GM19395 (cell line): ENCODE measurements at regions not wholly inside any gene's neighbourhood (a gene's known extent, or its start where the extent isn't known, plus 50 kb on each side); places are given as distances from the start of the nearest gene placed in this dataset.
"Not testable (repeated sequence)": the region's sequence is repeated elsewhere in the genome, so short reads cannot be mapped to it uniquely, and the experiment has no call there.

Source experiments
- ATAC-seq: cut with Tn5 transposase; IDR thresholded peaks from one replicate; pipeline ENCODE4 v1.9.1; 2021; ENCODE audit warnings: mild to moderate bottlenecking, moderate library complexity; ENCODE audit not compliant: unreplicated experiment

DNA sequence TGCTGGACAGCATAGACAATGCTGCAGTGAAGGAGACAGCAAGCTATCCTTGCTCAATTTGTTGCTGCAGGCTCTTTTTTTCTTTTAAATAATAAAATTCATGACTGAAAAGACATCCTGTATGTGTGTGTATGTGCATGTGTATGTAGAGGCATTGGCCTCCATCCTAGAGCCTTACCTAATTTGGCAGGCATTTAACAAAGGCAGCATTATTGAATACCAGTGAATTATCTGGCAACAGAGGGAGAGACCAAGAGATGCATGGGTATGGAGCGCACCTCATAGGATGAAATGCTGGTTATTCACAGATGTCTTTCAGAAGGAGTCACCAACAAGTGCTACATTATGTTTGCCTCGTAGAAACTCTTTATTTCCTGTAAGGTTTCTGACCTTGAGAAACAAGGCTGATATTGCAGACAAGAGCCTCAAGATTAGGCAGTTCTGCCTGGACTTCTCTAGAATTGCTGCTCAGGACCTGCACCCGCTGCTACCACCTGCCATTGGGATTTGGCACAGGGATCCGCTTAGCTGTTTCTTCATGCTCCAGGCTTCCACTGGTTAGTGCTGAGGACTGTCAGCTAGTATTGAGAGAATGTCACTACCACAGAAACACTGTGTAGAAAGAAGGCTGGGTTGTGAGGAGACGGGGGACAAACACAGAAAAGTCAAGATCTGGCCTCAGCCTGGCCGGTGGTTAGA lies 247.7 kb upstream of the RFX3 start:
- no peak for ATAC-seq

- ATAC-seq: no peak
Observed at GRCh38 chr9:3769646-3770045, 243.8 kb upstream of the RFX3 start.

GRCh38 chr9:3768712-3769457 lies 243.1 kb upstream of the RFX3 start:
- no peak for ATAC-seq

DNA sequence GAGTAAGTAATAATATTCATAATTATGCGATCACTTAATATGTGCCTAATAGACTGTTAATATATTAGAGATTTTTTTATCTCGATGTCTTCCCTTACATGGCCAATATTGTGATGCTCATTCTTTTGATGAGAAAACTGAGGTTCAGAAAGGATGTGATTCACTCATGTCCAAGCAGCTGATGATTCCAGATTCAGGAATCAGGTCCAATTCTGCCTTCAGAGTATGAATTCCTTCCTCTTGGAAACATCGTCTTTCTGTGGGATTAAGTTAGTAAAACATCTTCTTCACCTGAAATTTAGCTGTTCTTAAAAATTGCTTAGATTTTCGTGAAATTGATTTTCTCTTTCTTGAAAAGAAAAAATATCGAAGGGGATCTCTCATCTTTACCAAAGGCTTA lies 242.5 kb upstream of the RFX3 start:
- no peak for ATAC-seq

DNA sequence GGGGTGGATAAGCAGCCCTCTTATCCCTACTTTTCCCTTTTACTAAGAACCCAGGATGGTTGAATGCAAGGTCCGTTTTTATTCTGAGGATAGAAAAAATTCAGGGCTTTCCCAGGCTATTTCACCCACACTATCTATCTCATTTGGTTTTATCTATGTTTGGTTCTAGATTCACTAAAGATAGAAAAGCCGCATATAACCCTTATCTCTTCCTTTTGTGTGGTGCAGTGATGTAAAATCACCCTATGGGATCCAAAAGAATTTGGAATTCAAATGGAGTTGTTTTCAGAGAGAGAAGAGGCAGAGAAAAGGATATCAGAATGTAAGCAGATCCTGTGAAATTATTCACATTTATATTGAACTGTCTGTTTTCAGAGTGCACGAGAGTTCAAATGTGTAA lies 236.3 kb upstream of the RFX3 start:
- ATAC-seq: no peak

DNA sequence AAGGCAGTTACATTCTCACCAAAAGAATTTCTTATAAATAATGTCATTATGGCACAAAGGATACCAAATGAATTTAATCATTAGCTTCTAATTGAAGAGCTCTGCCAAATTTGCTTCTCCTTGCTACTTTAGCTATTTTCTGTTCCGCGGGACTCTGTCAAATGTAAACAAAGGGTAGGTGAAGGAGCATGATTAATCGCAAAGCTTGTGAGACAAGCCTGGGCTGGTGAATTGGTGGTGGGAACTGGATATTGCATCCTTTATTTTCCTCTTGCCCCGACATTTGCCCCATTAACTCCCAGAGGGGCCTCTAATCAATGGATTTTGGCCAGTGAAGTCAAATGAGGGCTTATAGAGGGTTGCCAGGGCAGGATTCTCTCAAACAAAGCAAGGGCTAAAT lies 234.2 kb upstream of the RFX3 start:
- no peak for ATAC-seq

- ATAC-seq: no peak
Observed at GRCh38 chr9:3758816-3759576, 233.2 kb upstream of the RFX3 start.

DNA sequence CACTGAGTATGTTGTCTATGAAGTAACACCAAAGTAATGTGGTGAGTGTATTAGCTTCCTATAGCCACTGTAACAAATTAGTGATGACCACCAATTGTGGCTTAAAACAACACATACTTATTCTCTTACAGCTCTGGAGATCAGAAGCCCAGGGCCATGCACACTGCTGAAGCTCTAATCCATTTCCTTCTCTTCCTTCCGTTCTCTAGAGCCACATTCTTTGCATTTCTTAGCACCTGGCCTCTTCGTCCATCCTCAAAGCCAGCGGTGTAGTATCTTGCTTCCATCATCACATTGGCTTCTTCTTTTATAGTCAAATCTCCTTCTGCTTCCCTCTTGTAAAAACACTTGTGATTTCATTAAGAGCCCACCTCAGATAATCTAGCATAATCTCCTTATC lies 230.3 kb upstream of the RFX3 start:
- ATAC-seq: no peak

GRCh38 chr9:3751125-3751758 lies 225.4 kb upstream of the RFX3 start:
- ATAC-seq: no peak

DNA sequence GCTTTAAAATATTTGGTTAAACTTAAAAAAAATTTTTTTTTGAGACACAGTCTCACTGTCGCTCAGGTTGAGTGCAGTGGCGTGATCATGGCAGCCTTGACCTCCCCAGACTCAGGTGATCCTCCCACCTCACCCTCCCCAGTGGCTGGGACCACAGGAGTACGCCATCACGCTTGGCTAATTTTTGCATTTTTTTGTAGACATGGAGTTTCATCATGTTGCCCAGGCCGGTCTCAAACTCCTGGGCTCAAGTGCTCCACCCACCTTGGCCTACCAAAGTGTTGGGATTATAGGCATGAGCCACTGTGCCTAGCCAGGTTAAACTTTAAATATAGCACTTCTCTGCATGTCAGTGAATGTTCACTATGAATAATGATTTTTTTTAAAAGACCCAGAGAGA lies 224.5 kb upstream of the RFX3 start:
- no peak for ATAC-seq

- no peak for ATAC-seq
Observed at GRCh38 chr9:3746296-3747275, 220.8 kb upstream of the RFX3 start.

DNA sequence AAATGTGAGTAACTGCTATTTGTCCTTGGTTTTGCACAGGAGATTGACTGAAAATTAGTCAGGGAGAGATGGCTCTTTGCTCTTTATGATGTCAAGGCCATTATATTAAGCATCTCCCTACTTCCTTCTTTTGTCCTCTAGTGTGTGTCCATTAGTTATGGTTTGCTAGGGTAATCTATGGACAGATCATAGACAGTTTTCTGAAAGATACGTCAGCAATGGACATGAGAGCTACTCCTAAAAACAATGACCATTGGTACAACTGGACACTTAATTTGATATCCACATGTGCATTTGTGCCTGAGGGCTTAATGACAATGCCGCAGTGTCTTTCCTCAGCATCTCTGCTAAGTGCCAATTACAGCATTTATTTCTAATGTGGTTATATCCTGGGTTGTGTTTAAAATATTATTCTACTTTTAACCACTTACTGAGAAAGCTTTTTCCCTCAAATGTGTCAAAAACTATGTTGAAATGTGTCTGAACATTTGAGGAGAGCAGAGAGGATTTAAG lies 218.2 kb upstream of the RFX3 start:
- no peak for ATAC-seq

- ATAC-seq: no peak
Observed at GRCh38 chr9:3742586-3742985, 216.8 kb upstream of the RFX3 start.

DNA sequence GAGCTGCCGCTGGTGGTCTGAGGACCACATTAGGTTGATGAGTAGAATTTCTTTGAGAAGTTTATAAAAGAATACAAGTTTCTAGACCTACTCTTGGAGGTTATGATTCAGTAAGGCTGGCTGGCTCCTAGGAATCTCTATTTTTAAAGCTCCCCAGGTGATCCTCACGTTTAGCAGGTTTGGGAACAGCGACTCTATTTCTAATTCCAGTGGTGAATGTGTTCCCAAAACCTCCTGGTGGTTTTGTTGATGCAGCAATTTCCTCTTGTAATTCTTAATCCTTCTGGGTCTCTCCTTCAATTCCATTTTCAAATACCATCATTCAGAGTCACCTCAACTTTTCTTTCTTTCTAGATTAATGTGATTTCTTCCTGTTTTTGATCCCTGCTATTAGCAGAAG lies 215.9 kb upstream of the RFX3 start:
- ATAC-seq: no peak

GRCh38 chr9:3740690-3741419 lies 215.1 kb upstream of the RFX3 start:
- no peak for ATAC-seq

DNA sequence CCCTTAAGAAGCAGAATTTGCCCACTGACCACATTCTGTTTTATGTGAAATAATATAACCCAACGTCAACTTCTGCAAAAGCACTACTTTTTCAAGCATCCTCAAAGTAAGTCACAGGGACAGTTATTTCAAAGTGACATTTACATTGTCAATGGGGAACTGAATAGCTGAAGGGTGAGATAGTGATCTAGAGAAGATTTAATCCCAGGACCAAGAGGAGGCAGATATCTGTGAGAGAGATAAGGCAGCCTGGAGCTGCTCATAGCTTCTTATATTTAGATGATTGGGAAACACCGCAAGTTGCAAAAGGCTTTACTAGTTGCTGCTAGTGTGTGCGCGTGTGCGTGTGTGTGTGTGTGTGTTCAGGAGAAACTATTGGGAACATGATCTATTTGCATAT lies 210.4 kb upstream of the RFX3 start:
- ATAC-seq: no peak

GRCh38 chr9:3735251-3735650 lies 209.4 kb upstream of the RFX3 start:
- no peak for ATAC-seq

GRCh38 chr9:3733527-3734262 lies 207.9 kb upstream of the RFX3 start:
- not testable (repeated sequence) for ATAC-seq

GRCh38 chr9:3733039-3733408 lies 207.2 kb upstream of the RFX3 start:
- no peak for ATAC-seq
